ENCODE measurements at regions not wholly inside any gene's neighbourhood (a gene's known extent, or its start where the extent isn't known, plus 50 kb on each side); places are given as distances from the start of the nearest gene placed in this dataset.
A peak's percentile ranks its signal among the peaks of the same experiment; 100 is the strongest.

DNA sequence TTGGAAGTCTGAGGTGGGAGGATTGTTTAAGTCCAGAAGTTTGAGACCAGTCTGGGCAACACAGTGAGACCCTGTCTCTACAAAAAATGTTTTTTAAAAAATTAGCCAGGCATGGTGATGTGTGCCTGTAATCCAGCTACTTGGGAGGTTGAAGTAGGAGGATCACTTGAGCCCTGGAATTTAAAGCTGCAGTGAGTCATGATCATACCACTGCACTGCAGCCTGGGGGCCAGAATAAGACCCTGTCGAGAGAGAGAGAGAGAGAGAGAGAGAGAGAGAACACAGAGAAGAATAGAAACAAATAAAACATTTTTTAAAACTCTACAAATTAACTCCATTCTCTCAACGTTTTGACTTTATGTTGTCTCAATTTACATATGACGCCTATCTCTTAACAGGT, 111.8 kb downstream of the BARX1 start:
- no peak for DNase-seq (ENCODE audit: extremely low spot score)
- no peak for TF ChIP-seq NFRKB (IDR thresholded peaks at IDR 0.05)
- no peak for TF ChIP-seq HDGF (IDR thresholded peaks at IDR 0.05; ENCODE audit: borderline replicate concordance)
- no peak for TF ChIP-seq ZNF384 (IDR thresholded peaks at IDR 0.05)
- no peak for TF ChIP-seq ELF4 (IDR thresholded peaks at IDR 0.05)
- TF ChIP-seq FOXK2 (IDR thresholded peaks at IDR 0.05): no peak
- no peak for TF ChIP-seq BHLHE40 (IDR thresholded peaks at IDR 0.05; ENCODE audit: borderline replicate concordance)
- TF ChIP-seq SP1 (IDR thresholded peaks at IDR 0.05): no peak
- ChIA-PET CTCF (no interaction called here), POLR2A (no interaction called here)

DNA sequence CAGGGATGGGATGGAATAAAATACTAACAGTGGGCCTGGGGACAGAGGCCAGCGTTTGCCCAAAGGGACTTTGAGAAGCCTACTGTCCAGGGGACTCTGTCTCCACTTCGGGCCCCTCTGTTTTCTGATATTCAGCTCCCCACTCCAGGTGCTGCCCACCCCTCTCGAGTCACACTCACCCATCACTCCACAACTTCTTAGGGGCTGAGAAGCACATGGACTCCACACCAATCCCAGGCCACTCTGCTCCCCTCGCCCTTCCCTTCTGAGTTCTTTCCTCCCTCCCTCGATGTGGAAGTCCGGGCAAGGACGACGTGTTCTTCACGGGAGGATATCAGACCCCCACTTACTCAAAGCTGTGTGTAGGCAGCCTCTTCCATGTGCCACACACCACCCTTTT, 124.5 kb downstream of the BARX1 start:
- peak; percentile 2 for DNase-seq (ENCODE audit: extremely low spot score)
- ChIA-PET CTCF (no interaction called here), POLR2A (no interaction called here)
- TF ChIP-seq ZNF384 (IDR thresholded peaks at IDR 0.05) (no peak), TARDBP (IDR thresholded peaks at IDR 0.05) (no peak), SUZ12 (IDR thresholded peaks at IDR 0.05) (no peak), FOXK2 (IDR thresholded peaks at IDR 0.05) (no peak)

DNA sequence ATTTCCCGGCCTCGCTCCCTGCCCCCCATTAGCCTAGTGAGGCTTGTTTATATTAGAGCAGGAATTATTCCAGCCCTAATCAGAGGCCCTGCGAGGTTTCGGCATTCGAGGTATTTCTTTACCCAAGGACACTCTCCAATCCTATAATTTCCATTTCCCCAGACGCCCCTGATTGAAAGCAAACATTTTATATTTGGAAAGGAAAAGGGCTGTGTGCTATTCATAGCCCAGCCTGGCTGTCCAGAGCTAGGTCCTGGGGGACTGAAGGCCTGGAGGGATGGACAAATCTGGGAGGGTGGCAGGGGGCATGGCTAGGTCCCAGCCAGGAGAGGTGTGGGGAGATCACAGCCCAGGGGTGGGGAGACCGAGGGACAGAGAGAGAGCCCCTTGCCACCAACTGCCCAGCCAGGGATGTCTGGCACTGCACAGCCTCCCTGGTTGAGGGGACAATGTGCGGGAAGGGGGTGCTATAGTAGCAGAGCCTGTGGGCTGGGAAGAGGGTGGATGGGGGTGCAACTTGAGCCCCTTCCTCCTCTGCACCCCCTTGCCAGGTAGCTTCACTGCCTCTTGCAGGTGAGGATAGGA, 125.1 kb downstream of the BARX1 start:
- peak; percentile 2 for DNase-seq (ENCODE audit: extremely low spot score)
- POLR2A ChIA-PET: no interaction called here
- no peak for TF ChIP-seq NFRKB (IDR thresholded peaks at IDR 0.05)
- no peak for TF ChIP-seq ARNT (IDR thresholded peaks at IDR 0.05)
- TF ChIP-seq BHLHE40 (IDR thresholded peaks at IDR 0.05; ENCODE audit: borderline replicate concordance): no peak
- TF ChIP-seq, protein P1, sequence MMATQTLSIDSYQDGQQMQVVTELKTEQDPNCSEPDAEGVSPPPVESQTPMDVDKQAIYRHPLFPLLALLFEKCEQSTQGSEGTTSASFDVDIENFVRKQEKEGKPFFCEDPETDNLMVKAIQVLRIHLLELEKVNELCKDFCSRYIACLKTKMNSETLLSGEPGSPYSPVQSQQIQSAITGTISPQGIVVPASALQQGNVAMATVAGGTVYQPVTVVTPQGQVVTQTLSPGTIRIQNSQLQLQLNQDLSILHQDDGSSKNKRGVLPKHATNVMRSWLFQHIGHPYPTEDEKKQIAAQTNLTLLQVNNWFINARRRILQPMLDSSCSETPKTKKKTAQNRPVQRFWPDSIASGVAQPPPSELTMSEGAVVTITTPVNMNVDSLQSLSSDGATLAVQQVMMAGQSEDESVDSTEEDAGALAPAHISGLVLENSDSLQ (IDR thresholded peaks at IDR 0.05): no peak
- no peak for TF ChIP-seq FOXA1 (IDR thresholded peaks at IDR 0.05)
- CTCF ChIA-PET: no interaction called here

DNA sequence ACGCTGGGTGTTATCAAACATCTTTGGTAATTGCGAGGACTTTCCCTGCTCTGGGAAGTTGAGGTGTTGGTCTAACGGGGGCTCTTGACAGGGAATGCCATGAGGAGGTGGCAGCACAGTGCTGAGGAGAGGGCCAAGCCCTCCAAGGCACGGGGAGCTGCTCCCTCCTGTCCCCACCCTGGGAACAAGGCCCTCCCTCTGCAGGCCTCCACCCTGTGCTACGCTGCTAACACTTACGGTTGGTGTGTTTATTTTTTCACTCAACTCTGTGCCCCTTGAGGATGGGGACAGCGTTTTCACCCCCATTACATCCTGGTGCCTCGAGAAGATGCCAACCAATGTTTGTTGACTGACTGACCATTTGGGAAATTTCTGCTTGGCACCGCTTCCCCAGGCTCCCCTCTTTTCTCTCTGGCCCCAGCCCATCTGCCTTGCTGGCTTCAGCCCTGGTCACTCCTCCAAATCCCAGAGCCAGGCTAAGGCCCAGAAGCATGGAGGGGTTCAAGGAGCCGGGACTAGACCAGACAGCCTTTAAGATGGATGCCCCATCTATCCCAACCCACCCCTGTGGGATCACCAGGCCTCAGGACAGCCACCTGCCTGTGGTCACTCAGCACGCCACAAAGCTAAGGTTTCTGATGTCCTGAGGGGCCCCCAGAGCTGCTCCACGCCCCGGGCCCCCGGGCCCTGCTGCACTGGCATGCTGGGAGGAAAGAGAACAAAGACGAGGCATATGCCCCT, 125.7 kb downstream of the BARX1 start:
- CTCF ChIA-PET: interaction anchor here (1.0 kb wide), 1 partner anchor 135 kb away, joined by 3 read pairs; no protein-coding TSS in a partner anchor
- DNase-seq (ENCODE audit: extremely low spot score): peak; percentile 3
- POLR2A ChIA-PET: no interaction called here
- TF ChIP-seq FOXM1 (IDR thresholded peaks at IDR 0.05; ENCODE audit: borderline replicate concordance): no peak
- no peak for TF ChIP-seq L3MBTL2 (conservative IDR thresholded peaks at IDR 0.05)
- TF ChIP-seq FOXK2 (IDR thresholded peaks at IDR 0.05): no peak
- no peak for TF ChIP-seq SP1 (IDR thresholded peaks at IDR 0.05)
- TF ChIP-seq ZNF384 (IDR thresholded peaks at IDR 0.05): no peak
- no peak for TF ChIP-seq FOXA1 (IDR thresholded peaks at IDR 0.05)
- no peak for TF ChIP-seq ELF4 (IDR thresholded peaks at IDR 0.05)
- TF ChIP-seq, protein P1 (IDR thresholded peaks at IDR 0.05): no peak
- TF ChIP-seq HDGF (IDR thresholded peaks at IDR 0.05; ENCODE audit: borderline replicate concordance): no peak
- no peak for TF ChIP-seq CTBP1 (IDR thresholded peaks at IDR 0.05; ENCODE audit: borderline replicate concordance)
- no peak for TF ChIP-seq SUZ12 (IDR thresholded peaks at IDR 0.05)

DNA sequence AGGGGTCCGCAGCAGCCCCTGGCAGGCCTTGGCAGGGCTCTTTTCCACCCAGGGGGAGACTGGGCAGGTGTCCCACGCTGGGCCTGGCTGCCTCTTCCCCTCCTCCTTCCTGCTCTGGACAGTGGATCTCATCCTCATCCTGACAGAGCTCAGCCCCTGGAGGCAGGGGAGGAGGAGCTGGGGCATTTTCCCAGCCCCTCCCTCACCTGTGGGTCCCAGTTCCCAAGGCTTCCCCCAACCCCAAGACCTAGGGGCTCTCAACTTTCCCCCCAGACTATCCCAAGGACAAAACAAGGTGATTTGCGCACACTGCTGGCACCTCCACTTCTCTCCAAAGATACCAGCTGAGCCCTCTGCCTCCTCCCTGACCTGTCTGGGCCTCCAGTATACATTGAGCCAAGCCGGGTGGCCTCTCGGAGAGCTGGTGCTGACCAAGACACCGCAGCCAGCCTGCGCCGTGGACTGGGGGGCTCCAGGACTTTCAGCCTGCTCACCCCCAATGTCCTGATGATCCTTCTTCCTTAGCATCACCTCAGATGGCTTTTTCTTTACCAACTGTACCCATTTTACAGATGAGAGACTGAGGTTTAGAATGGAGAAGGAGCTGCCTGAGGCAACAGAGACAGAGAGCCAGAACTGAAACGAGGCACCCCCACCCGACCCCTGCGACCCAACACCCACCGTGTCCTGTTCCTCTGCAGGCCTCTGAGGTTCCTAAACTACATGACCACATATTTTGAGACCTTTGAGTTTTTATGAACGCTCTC, 126.6 kb downstream of the BARX1 start:
- no peak for TF ChIP-seq BHLHE40 (IDR thresholded peaks at IDR 0.05; ENCODE audit: borderline replicate concordance)
- no peak for TF ChIP-seq HDGF (IDR thresholded peaks at IDR 0.05; ENCODE audit: borderline replicate concordance)
- TF ChIP-seq TARDBP (IDR thresholded peaks at IDR 0.05): no peak
- no peak for TF ChIP-seq CTBP1 (IDR thresholded peaks at IDR 0.05; ENCODE audit: borderline replicate concordance)
- no peak for TF ChIP-seq FOXA1 (IDR thresholded peaks at IDR 0.05)
- no peak for TF ChIP-seq ELF4 (IDR thresholded peaks at IDR 0.05)
- TF ChIP-seq SUZ12 (IDR thresholded peaks at IDR 0.05): no peak
- no peak for TF ChIP-seq ZNF384 (IDR thresholded peaks at IDR 0.05)
- no peak for TF ChIP-seq LEF1 (IDR thresholded peaks at IDR 0.05; ENCODE audit: borderline replicate concordance)
- TF ChIP-seq NFRKB (IDR thresholded peaks at IDR 0.05): no peak
- TF ChIP-seq ARNT (IDR thresholded peaks at IDR 0.05): no peak
- no peak for TF ChIP-seq L3MBTL2 (conservative IDR thresholded peaks at IDR 0.05)
- ChIA-PET POLR2A (no interaction called here), CTCF (interaction anchor here (1.0 kb wide), 1 partner anchor 136 kb away, joined by 3 read pairs; no protein-coding TSS in a partner anchor)
- DNase-seq (ENCODE audit: extremely low spot score): peak; percentile 3

DNA sequence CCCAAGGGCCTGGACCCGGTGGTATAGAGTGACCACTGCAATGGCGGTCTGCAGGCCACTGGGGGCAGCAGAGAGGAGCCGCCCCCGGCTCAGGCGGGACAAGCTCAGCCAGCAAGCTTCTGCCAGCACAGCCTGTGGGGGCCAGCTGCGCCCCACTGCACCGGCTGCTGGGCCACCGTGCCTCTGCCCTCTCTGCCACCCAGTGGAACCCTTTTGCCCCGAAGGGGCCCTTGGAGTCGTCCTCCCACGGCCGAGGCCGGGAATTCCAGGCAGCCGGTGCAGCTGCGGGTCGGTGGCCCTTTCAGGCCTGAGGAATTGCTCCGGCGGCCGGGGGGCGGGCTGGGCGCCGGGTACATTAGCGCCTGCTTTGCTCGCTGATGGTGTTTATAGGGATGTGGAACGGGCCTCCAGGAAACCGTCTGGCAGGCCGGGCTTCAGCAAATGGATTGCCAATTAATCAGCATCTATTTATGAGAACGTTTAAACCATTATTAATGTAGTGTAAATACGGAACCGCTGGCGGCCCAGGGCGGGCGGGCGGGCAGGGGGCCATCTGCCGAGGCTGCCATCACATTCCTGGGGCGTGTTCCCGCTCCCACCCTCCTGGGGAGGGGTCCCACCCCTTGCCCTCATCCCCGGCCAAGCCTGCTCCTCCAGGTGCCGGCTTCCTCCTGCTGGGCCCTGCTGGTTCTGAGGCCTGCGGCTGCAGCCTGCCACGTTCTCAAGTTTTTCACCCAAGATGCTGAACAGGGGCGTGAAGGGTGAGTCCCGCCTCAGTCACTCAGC, 127.4 kb downstream of the BARX1 start:
- DNase-seq (ENCODE audit: extremely low spot score): peak; percentile 89
- ChIA-PET POLR2A (no interaction called here), CTCF (interaction anchor here (0.7 to 1.0 kb wide), 6 partner anchors 12 to 186 kb away, joined by 3 to 7 read pairs (median 4); no protein-coding TSS in a partner anchor)
- TF ChIP-seq ZNF384 (IDR thresholded peaks at IDR 0.05) (no peak), SP1 (IDR thresholded peaks at IDR 0.05) (no peak), L3MBTL2 (conservative IDR thresholded peaks at IDR 0.05) (no peak), FOXM1 (IDR thresholded peaks at IDR 0.05; ENCODE audit: borderline replicate concordance) (0 out of 2 replicates have a peak, but pooled peaks have one; percentile 9), FOXK2 (IDR thresholded peaks at IDR 0.05) (no peak), NFRKB (IDR thresholded peaks at IDR 0.05) (no peak)

Measured in HEK293T (cell line).